T-helper 2 cell treated with Interferon-gamma antibody and Interleukin-4, amounts not matched to agents 5 μg/mL and 100 μg/mL, for 36 hours (primary cell): ENCODE measurements at regions not wholly inside any gene's neighbourhood (a gene's known extent, or its start where the extent isn't known, plus 50 kb on each side); places are given as distances from the start of the nearest gene placed in this dataset.
"Not testable (repeated sequence)": the region's sequence is repeated elsewhere in the genome, so short reads cannot be mapped to it uniquely, and the experiment has no call there.

Experiments used
- DNase-seq: peaks from one replicate; pipeline ENCODE4 v3.0.0; 2021; ENCODE audit warnings: low spot score
- H3K27ac Mint-ChIP-seq: one replicate; pipeline ENCODE4 v1.8.0; 2021; ENCODE audit warnings: mild to moderate bottlenecking, mixed read lengths
- H3K27me3 Mint-ChIP-seq: one replicate; pipeline ENCODE4 v1.8.0; 2021; ENCODE audit warnings: low read depth, mixed read lengths
- H3K36me3 Mint-ChIP-seq: one replicate; pipeline ENCODE4 v1.8.0; 2021; ENCODE audit warnings: low read depth, mixed read lengths
- H3K4me1 Mint-ChIP-seq: one replicate; pipeline ENCODE4 v1.8.0; 2021; ENCODE audit warnings: low read depth, mixed read lengths
- H3K4me3 Mint-ChIP-seq: one replicate; pipeline ENCODE4 v1.8.0; 2022; ENCODE audit warnings: mild to moderate bottlenecking, moderate library complexity, mixed read lengths
- H3K9me3 Mint-ChIP-seq: one replicate; pipeline ENCODE4 v1.8.0; 2021; ENCODE audit warnings: mixed read lengths

- Mint-ChIP-seq H3K9me3 (peaks cover 7% of the 10 kb centered on the region), H3K27ac (no peak overlapping the region), H3K36me3 (no peaks in the 10 kb centered on the region), H3K27me3 (no peaks in the 10 kb centered on the region), H3K4me3 (no peak overlapping the region), H3K4me1 (no peaks in the 10 kb centered on the region)
- DNase-seq: no peak
Measured at GRCh38 chr10:108632144-108632543, 1291.2 kb downstream of the XPNPEP1 start.

- Mint-ChIP-seq H3K4me1 (no peaks in the 10 kb centered on the region), H3K9me3 (peaks cover 7% of the 10 kb centered on the region), H3K27me3 (no peaks in the 10 kb centered on the region), H3K27ac (no peak overlapping the region), H3K4me3 (no peak overlapping the region), H3K36me3 (no peaks in the 10 kb centered on the region)
- DNase-seq: no peak
Measured at GRCh38 chr10:108631332-108631731, 1292.0 kb downstream of the XPNPEP1 start.

- Mint-ChIP-seq H3K4me3 (no peak overlapping the region), H3K4me1 (no peaks in the 10 kb centered on the region), H3K36me3 (no peaks in the 10 kb centered on the region), H3K27ac (no peak overlapping the region), H3K9me3 (peaks cover 5% of the 10 kb centered on the region), H3K27me3 (no peaks in the 10 kb centered on the region)
- no peak for DNase-seq
Measured at GRCh38 chr10:108629834-108630233, 1293.5 kb downstream of the XPNPEP1 start.

- H3K9me3 Mint-ChIP-seq: peaks cover 15% of the 10 kb centered on the region
- H3K4me3 Mint-ChIP-seq: no peak overlapping the region
- no peak overlapping the region for H3K27ac Mint-ChIP-seq
- H3K36me3 Mint-ChIP-seq: no peaks in the 10 kb centered on the region
- no peak for DNase-seq
- H3K4me1 Mint-ChIP-seq: no peaks in the 10 kb centered on the region
- no peaks in the 10 kb centered on the region for H3K27me3 Mint-ChIP-seq
Measured at GRCh38 chr10:108624052-108624451, 1299.3 kb downstream of the XPNPEP1 start.

GRCh38 chr10:108620821-108621534 lies 1302.3 kb downstream of the XPNPEP1 start:
- Mint-ChIP-seq H3K4me3 (no peak overlapping the region), H3K36me3 (no peaks in the 10 kb centered on the region), H3K9me3 (peaks cover 11% of the 10 kb centered on the region), H3K27me3 (no peaks in the 10 kb centered on the region), H3K27ac (no peak overlapping the region), H3K4me1 (no peaks in the 10 kb centered on the region)
- DNase-seq: no peak

- Mint-ChIP-seq H3K27me3 (no peaks in the 10 kb centered on the region), H3K9me3 (peaks cover 15% of the 10 kb centered on the region), H3K4me3 (no peak overlapping the region), H3K36me3 (no peaks in the 10 kb centered on the region), H3K4me1 (no peaks in the 10 kb centered on the region), H3K27ac (no peak overlapping the region)
- DNase-seq: no peak
Measured at GRCh38 chr10:108616559-108617285, 1306.6 kb downstream of the XPNPEP1 start.

- H3K27ac Mint-ChIP-seq: no peak overlapping the region
- peaks cover 15% of the 10 kb centered on the region for H3K9me3 Mint-ChIP-seq
- no peaks in the 10 kb centered on the region for H3K36me3 Mint-ChIP-seq
- no peaks in the 10 kb centered on the region for H3K4me1 Mint-ChIP-seq
- no peaks in the 10 kb centered on the region for H3K27me3 Mint-ChIP-seq
- no peak overlapping the region for H3K4me3 Mint-ChIP-seq
- no peak for DNase-seq
Measured at GRCh38 chr10:108615576-108616320, 1307.6 kb downstream of the XPNPEP1 start.

- Mint-ChIP-seq H3K4me3 (no peak overlapping the region), H3K27ac (no peak overlapping the region), H3K36me3 (no peaks in the 10 kb centered on the region), H3K9me3 (peaks cover 21% of the 10 kb centered on the region), H3K4me1 (no peaks in the 10 kb centered on the region), H3K27me3 (no peaks in the 10 kb centered on the region)
- no peak for DNase-seq
Measured at GRCh38 chr10:108612485-108612884, 1310.8 kb downstream of the XPNPEP1 start.

GRCh38 chr10:108608860-108609259 lies 1314.5 kb downstream of the XPNPEP1 start:
- Mint-ChIP-seq H3K4me1 (no peaks in the 10 kb centered on the region), H3K36me3 (no peaks in the 10 kb centered on the region), H3K4me3 (no peak overlapping the region), H3K27ac (no peak overlapping the region), H3K27me3 (no peaks in the 10 kb centered on the region), H3K9me3 (peaks cover 19% of the 10 kb centered on the region)
- DNase-seq: no peak

GRCh38 chr10:108601851-108602250 lies 1321.5 kb downstream of the XPNPEP1 start:
- H3K36me3 Mint-ChIP-seq: no peaks in the 10 kb centered on the region
- no peaks in the 10 kb centered on the region for H3K27me3 Mint-ChIP-seq
- no peaks in the 10 kb centered on the region for H3K4me1 Mint-ChIP-seq
- peaks cover 6% of the 10 kb centered on the region for H3K9me3 Mint-ChIP-seq
- DNase-seq: no peak
- H3K4me3 Mint-ChIP-seq: no peak overlapping the region
- H3K27ac Mint-ChIP-seq: no peak overlapping the region

GRCh38 chr10:108600511-108600910 lies 1322.8 kb downstream of the XPNPEP1 start:
- H3K27me3 Mint-ChIP-seq, H3K9me3 Mint-ChIP-seq, DNase-seq, H3K36me3 Mint-ChIP-seq, H3K4me3 Mint-ChIP-seq, H3K4me1 Mint-ChIP-seq, H3K27ac Mint-ChIP-seq: not testable (repeated sequence)

GRCh38 chr10:108599317-108599716 lies 1324.0 kb downstream of the XPNPEP1 start:
- H3K27me3 Mint-ChIP-seq, H3K36me3 Mint-ChIP-seq, H3K27ac Mint-ChIP-seq, H3K4me1 Mint-ChIP-seq, DNase-seq, H3K4me3 Mint-ChIP-seq, H3K9me3 Mint-ChIP-seq: not testable (repeated sequence)

- Mint-ChIP-seq H3K27ac (no peak overlapping the region), H3K4me1 (no peaks in the 10 kb centered on the region), H3K36me3 (no peaks in the 10 kb centered on the region), H3K27me3 (no peaks in the 10 kb centered on the region), H3K4me3 (no peak overlapping the region), H3K9me3 (peaks cover 6% of the 10 kb centered on the region)
- no peak for DNase-seq
Measured at GRCh38 chr10:108598831-108599230, 1324.5 kb downstream of the XPNPEP1 start.

- Mint-ChIP-seq H3K4me3 (no peak overlapping the region), H3K27me3 (no peaks in the 10 kb centered on the region), H3K4me1 (no peaks in the 10 kb centered on the region), H3K27ac (no peak overlapping the region), H3K36me3 (no peaks in the 10 kb centered on the region), H3K9me3 (peaks cover 6% of the 10 kb centered on the region)
- no peak for DNase-seq
Measured at GRCh38 chr10:108598320-108598695, 1325.0 kb downstream of the XPNPEP1 start.
